OCI-LY7 (cell line): ENCODE measurements at regions not wholly inside any gene's neighbourhood (a gene's known extent, or its start where the extent isn't known, plus 50 kb on each side); places are given as distances from the start of the nearest gene placed in this dataset.

Source experiments
- CTCF ChIP-seq: fragments of 200-600 bp; sonication (generic); conservative IDR thresholded peaks from 2 replicates; pipeline ENCODE4 v1.5.1; 2014; ENCODE audit warnings: mild to moderate bottlenecking, antibody characterized with exemption, low read length, moderate library complexity, mixed read lengths
- EZH2phosphoT487 ChIP-seq: fragments of 200-600 bp; sonication (generic); IDR thresholded peaks from 2 replicates; pipeline ENCODE4 v1.6.1; 2018; ENCODE audit warnings: low read depth, borderline replicate concordance, mild to moderate bottlenecking, mixed run types, antibody characterized with exemption, low read length, moderate library complexity, mixed read lengths

DNA sequence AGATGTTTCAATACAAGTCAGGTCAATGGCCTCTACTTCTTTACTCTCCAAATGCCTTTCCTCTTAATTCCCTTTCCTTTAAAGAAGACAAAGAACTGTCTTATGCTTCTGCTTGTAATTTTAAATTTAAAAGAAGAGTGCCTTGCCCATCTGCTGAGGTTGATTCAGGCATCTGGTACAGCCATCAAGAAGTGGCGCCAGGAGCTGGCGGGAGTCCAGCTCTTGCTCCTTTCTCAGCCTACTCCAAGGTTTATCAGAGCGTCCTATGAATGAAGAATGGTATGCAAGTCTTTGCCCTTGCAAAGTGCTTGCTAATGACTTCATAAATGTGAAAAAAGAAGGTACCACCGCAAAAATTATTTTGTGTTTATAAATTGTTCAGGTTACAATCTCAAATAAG is 294.6 kb upstream of the TGFBR2 start:
- TF ChIP-seq CTCF (no peak), EZH2phosphoT487 (no peak)
